ENCODE measurements at regions not wholly inside any gene's neighbourhood (a gene's known extent, or its start where the extent isn't known, plus 50 kb on each side); places are given as distances from the start of the nearest gene placed in this dataset.

DNA sequence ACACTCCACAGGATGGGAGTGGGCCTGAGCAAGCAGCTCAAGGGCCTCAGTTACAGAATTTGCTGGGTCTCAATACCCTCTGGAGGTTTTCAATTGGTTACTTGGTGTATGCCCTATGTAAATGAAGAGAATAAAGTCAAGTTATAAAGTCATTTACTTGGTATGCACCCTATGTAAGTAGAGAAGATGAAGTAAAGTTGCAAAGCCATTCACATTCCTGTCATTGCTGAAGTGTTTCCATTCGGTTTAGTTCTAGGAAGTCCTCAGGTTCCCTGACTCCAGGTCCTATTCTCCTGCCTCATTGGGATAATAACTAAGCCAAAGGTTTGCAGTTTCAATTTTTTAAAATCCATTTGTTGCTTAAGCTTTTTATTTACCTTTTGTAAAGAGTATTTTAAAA, 272.6 kb upstream of the NPSR1 start:
- Histone ChIP-seq H2BK120ac (ENCODE audit: low read depth, low read length, poor library complexity, severe bottlenecking) (no peak overlapping the region), H3K56ac (ENCODE audit: insufficient read length, low read depth, low read length) (no peak overlapping the region), H2BK5ac (ENCODE audit: insufficient read length, low read length) (no peak overlapping the region), H2BK20ac (ENCODE audit: low read depth, low read length, poor library complexity, severe bottlenecking) (no peak overlapping the region), H4K5ac (ENCODE audit: insufficient read length, low read depth, low read length) (no peak overlapping the region), H3K9me3 (ENCODE audit: control insufficient read depth, low read depth, low read length) (peaks cover 17% of the 10 kb centered on the region), H3K4me1 (ENCODE audit: insufficient read depth, low read length) (no peaks in the 10 kb centered on the region; the same call in 1 of the 2 replicates), H3K23ac (ENCODE audit: insufficient read length, low read depth, low read length) (no peak overlapping the region), H3K4ac (ENCODE audit: low read depth, low read length) (no peak overlapping the region), H3K18ac (ENCODE audit: insufficient read length, low read depth, low read length) (no peak overlapping the region), H3K14ac (ENCODE audit: insufficient read depth, low read length) (no peak overlapping the region), H3K79me1 (ENCODE audit: insufficient read depth, low read depth, low read length, poor library complexity, severe bottlenecking) (no peaks in the 10 kb centered on the region), H4K8ac (replicated peaks; ENCODE audit: insufficient read length, low read depth, low read length) (no peak overlapping the region), H2BK12ac (ENCODE audit: insufficient read length, low read depth, low read length) (no peak overlapping the region), H3K79me2 (ENCODE audit: insufficient read depth, low read length) (no peaks in the 10 kb centered on the region), H4K91ac (ENCODE audit: insufficient read length, low read depth, low read length) (no peak overlapping the region), H4K20me1 (ENCODE audit: control insufficient read depth, insufficient read depth, insufficient read length) (no peaks in the 10 kb centered on the region), H3K23me2 (ENCODE audit: insufficient read length, low read depth, low read length, poor library complexity, severe bottlenecking) (no peaks in the 10 kb centered on the region), H2AFZ (ENCODE audit: low read length) (no peak overlapping the region), H3T11ph (ENCODE audit: low read length) (no peak overlapping the region), H3K27ac (ENCODE audit: insufficient read length, low read depth, low read length) (no peak overlapping the region), H3K9ac (ENCODE audit: extremely low read depth, insufficient read length, low read length) (no peak overlapping the region), H3K4me2 (ENCODE audit: insufficient read depth, insufficient read length, low read length) (no peak overlapping the region), H2BK15ac (ENCODE audit: low read depth, low read length) (no peak overlapping the region), H3K27me3 (ENCODE audit: insufficient read depth, low read length) (no peaks in the 10 kb centered on the region), H2AK5ac (ENCODE audit: insufficient read length, low read length) (no peak overlapping the region)
- no peak overlapping the region for H3K27ac Mint-ChIP-seq
- H3K27me3 Mint-ChIP-seq (ENCODE audit: low read depth) = no peaks in the 10 kb centered on the region; the same call in 1 of the 2 replicates
- TF ChIP-seq, protein P1, sequence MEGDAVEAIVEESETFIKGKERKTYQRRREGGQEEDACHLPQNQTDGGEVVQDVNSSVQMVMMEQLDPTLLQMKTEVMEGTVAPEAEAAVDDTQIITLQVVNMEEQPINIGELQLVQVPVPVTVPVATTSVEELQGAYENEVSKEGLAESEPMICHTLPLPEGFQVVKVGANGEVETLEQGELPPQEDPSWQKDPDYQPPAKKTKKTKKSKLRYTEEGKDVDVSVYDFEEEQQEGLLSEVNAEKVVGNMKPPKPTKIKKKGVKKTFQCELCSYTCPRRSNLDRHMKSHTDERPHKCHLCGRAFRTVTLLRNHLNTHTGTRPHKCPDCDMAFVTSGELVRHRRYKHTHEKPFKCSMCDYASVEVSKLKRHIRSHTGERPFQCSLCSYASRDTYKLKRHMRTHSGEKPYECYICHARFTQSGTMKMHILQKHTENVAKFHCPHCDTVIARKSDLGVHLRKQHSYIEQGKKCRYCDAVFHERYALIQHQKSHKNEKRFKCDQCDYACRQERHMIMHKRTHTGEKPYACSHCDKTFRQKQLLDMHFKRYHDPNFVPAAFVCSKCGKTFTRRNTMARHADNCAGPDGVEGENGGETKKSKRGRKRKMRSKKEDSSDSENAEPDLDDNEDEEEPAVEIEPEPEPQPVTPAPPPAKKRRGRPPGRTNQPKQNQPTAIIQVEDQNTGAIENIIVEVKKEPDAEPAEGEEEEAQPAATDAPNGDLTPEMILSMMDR (conservative IDR thresholded peaks at IDR 0.05) = no peak
- H3K9me3 Mint-ChIP-seq = peaks cover 23 to 30% of the 10 kb centered on the region in 2 experiments
- H3K4me1 Mint-ChIP-seq = peaks cover 8 to 21% of the 10 kb centered on the region in 2 experiments
- WGBS (ENCODE audit: extremely low coverage, insufficient read length, low lambda C conversion rate) = no CpG with 5 or more reads among the region's 1 CpG
- no peak overlapping the region for H3K4me3 Mint-ChIP-seq
- DNase-seq = no peak
- peaks cover 20 to 34% (median 29%) of the 10 kb centered on the region in 3 experiments for H3K36me3 Mint-ChIP-seq (ENCODE audit: insufficient read depth in 1 of 3, low read depth in 3 of 3)

Measured in H9 (cell line).